GM23248 (cell line): ENCODE measurements at regions not wholly inside any gene's neighbourhood (a gene's known extent, or its start where the extent isn't known, plus 50 kb on each side); places are given as distances from the start of the nearest gene placed in this dataset.

Source experiments
- EZH2 ChIP-seq: fragments of 200-600 bp; sonication (generic); IDR thresholded peaks from 2 replicates; pipeline ENCODE4 v1.6.1; 2018; ENCODE audit warnings: antibody characterized with exemption, mild to moderate bottlenecking; ENCODE audit not compliant: insufficient read depth, poor library complexity, severe bottlenecking
- EZH2phosphoT487 ChIP-seq: fragments of 200-600 bp; sonication (generic); IDR thresholded peaks from 2 replicates; pipeline ENCODE4 v1.6.1; 2018; ENCODE audit warnings: antibody characterized with exemption, moderate library complexity, mild to moderate bottlenecking, low read depth; ENCODE audit not compliant: insufficient read depth

DNA sequence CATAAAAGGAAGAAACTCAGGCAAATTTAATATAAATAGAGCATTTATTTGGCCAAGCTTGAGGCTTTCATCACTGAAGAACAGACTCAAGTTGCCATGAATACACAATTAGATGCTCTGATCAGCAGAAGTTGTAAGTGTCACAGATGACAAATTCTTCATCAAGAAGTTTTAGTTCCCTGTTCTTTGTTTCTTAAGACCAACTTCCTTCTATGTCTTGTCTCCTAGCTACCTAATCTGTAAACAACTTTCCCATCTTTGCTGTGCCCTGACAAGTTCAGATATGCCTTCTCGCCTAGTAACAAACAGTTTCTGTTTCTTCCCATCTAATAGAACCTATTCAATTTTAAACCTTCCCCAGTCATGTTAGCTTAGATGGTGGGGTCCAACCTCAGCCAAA lies 353.4 kb upstream of the HSFY2 start:
- TF ChIP-seq EZH2phosphoT487 (no peak), EZH2 (no peak)
